Activated CD8-positive, alpha-beta memory T cell treated with anti-CD3 and anti-CD28 coated beads for 4 hours (primary cell): ENCODE measurements at regions not wholly inside any gene's neighbourhood (a gene's known extent, or its start where the extent isn't known, plus 50 kb on each side); places are given as distances from the start of the nearest gene placed in this dataset.
"Not testable (repeated sequence)": the region's sequence is repeated elsewhere in the genome, so short reads cannot be mapped to it uniquely, and the experiment has no call there.

Source experiments
- DNase-seq, 2 donors: peaks; one replicate each; pipeline ENCODE4 v3.0.0-alpha.2; 2020; ENCODE audit warnings: low read depth in 2 of 2

- no peak for DNase-seq
Measured at GRCh38 chr7:142440906-142441411, 183.1 kb upstream of the PRSS58 start.

DNA sequence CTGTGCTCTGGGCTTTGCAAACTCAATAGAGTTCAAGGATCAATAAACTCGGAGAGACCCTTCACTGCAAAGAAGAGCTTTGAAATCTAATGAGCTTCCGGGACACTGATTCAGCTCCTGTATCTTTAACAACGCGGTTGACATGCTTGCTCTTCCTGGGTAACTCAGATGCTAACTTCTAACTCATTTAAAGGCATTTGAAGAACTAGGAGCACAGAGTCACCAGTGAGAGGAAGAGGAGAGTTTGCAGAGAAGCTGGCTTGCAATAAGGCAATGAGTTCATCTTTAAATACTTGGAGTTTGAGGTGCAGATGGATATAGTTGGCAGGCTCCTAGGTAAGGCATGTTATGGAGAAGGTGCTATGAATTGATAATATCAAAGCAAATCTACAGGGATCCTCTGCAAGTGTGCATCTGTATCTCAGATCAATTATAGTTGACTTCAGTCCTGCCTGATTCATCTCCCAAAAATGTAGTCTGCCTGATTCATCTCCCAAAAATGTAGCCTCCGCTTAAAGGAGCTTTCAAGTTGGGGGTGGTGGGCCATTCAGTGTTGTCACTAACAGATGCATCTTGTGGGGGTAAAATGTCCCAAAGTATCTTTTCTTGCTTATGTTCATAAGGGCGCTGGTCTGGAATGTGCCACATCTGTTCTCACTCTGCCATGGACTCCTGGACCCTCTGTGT, 182.5 kb upstream of the PRSS58 start:
- no peak for DNase-seq

DNA sequence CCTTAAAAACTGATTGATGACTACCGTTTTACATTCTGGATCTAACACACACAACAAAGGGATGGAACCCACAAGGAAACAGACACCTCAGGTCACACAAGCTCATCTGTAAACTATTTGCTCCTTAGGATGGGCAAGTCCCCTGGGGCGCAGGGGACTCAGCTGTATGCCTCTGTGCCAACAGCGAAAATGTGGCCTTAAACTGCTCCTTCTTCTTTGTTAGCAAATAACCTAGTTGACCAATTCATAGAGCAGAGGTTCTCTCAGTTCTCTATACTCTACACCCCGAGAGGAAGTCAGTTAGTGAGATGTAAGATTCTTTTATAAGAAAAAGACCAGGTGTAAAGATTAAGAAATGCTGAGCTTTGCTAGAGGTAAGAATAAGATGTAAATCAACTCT, 181.9 kb upstream of the PRSS58 start:
- DNase-seq = no peak

DNA sequence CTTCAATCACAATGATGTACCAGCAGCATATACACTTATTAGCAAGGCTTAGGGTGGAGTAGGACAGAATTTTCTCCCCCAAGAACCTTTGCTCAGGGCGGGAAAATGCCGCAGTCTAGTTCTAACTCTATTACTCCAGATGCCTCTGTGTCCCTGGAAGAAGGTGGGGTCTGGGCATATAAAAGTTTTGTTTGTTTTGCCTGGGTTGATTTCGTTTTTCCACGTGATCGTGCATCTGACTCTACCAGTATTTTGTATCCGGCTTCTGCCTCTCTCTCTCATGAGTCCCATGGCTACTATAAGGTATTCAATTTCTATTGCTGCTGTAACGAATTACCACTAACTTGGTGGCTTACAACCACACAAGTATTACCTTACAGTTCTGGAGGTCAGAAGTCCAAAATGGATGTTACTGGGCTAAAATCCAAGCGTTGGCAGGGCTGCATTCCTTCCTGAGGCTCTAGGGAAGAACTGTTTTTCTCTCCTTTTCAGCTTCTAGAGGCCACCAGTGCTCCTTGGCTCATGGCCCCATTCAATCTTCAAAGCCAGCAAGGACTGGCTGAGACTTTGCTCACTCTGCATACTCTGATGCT, 181.2 kb upstream of the PRSS58 start:
- DNase-seq = no peak

DNA sequence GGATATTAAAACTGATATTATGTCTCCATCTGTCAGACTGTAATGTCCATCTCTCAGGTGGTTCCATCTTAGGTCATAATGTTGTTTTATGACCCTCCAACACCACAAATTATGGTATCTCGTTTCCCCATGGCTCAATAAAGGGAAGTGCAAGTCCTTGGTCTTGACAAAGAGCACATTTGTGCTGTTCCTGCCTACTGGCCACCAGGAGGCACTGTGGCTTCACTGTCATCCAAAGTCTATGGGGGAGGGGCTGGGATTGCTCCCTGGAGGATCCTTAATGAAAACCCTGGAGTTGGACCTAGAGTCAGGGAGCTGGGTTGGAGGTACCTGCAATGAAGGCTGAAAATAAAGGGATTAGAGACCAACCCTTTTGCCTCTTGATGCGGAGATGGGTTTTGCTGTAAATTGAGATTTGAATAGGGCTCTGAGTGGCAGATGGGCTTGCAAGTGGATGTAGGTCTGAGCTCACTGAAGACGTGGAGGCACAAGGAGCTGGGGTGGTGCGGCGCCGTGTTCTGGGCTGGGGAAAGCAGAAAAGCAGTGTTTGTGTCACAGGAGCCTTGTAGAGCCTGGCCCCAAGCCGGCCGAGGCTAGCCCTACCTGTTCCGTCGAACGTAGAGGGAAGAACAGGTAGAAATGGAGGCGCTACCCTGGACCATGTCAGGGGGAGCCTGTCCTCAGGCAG, 180.5 kb upstream of the PRSS58 start:
- DNase-seq = no peak

DNA sequence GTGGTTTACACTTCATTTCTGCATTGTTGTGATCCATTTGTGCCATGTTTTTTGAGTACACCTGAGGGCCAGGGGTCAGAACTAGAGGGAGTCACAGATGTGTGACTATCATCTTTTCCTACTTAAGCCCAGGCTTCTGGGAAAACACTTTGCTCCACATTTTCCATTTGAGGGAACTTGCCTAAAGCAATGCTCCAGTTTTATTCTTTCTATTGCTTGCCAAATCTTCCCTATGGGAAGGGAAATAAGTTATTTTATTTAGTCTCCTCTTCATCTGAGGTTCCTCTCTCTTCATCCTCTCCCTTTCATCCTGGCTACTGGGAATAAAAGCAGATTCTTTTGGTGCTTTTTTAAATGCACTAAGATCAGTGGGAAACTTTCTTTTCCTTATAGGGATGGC, 179.9 kb upstream of the PRSS58 start:
- DNase-seq = no peak

GRCh38 chr7:142436601-142437000, 178.7 kb upstream of the PRSS58 start:
- DNase-seq = no peak

DNA sequence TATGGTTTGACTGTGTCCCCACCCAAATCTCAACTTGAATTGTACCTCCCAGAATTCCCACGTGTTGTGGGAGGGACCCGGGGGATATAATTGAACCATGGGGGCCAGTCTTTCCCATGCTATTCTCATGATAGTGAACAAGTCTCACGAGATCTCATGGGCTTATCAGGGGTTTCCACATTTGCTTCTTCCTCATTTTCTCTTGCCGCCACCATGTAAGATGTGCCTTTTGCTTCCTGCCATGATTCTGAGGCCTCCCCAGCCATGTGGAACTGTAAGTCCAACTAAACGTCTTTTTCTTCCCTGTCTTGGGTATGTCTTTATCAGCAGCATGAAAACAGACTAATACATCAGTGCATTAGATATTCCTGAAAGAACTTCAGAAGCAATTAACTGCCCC, 177.7 kb upstream of the PRSS58 start:
- not testable (repeated sequence) for DNase-seq

DNA sequence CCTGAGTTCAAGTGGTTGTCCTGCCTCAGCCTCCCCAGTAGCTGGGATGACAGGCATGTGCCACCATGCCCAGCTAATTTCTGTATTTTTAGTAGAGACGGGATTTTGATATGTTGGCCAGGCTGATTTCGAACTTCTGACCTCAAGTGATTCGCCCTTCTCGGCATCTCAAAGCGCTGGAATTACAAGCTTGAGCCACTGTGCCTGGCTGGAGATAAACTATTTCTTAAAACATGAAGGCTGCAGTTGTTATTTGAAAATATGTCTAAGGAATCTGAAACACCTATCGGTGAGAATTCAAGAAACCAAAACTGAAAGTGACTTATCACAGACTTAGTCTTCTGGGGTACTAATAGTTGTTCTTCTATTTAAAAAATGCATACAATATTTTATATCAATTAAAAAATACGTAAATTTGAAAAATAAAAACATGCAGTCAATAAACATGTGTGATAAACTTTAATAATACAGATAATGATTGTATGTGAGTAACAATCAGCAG, 176.9 kb upstream of the PRSS58 start:
- DNase-seq = no peak

GRCh38 chr7:142434133-142434532, 176.3 kb upstream of the PRSS58 start:
- DNase-seq = not testable (repeated sequence)

DNA sequence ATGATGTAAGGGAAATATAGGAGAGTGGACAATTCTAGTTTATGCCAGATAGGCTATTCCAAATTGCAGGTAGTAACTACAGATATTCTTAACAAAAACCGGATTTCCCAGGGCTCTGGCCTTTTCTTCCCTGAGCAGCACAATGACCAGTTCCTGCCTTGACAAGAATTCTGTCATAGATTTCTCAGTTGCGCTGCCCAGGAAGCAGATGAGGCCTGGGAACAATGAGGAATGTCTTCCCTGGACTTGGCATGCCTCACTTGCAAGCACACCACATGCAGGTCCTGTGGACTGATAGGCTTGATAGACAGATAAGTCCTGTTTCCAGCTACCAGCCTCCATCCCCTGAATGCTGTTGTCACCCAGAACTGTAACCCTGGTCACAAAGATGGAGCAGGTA, 174.5 kb upstream of the PRSS58 start:
- no peak for DNase-seq

DNA sequence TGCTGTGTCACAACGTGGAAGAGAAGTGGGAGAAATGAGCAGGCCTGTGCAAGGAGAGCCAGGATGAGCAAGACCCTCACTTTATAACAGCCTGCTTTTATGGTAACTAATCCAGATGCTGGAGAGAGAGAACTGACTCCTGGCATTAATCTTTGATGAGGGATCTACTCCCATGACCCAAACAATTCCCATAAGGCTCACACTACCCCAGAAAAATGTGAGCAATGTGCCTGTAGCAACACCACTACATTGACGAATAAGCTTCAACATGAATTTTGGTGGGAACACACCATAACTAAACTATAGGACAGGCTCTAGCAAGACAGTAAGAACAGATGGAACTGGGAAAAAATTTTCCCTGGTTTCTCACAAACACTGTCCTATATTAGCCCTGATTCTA, 173.6 kb upstream of the PRSS58 start:
- no peak for DNase-seq

- no peak for DNase-seq
Measured at GRCh38 chr7:142428094-142428493, 170.2 kb upstream of the PRSS58 start.

DNA sequence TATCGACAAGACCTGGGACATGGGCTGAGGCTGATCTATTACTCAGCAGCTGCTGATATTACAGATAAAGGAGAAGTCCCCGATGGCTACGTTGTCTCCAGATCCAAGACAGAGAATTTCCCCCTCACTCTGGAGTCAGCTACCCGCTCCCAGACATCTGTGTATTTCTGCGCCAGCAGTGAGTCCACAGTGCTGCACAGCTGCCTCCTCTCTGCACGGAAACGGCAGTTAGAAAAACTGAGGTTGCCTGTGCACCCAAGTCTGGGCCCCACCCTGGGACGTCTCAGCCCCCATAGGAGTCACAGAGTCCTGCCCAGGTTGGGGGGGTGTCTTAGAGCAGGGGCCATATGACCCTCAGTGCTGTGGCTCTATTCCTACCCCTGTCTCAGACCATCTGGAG, 167.4 kb upstream of the PRSS58 start:
- DNase-seq = no peak

- no peak for DNase-seq
Measured at GRCh38 chr7:142422621-142423020, 164.8 kb upstream of the PRSS58 start.

DNA sequence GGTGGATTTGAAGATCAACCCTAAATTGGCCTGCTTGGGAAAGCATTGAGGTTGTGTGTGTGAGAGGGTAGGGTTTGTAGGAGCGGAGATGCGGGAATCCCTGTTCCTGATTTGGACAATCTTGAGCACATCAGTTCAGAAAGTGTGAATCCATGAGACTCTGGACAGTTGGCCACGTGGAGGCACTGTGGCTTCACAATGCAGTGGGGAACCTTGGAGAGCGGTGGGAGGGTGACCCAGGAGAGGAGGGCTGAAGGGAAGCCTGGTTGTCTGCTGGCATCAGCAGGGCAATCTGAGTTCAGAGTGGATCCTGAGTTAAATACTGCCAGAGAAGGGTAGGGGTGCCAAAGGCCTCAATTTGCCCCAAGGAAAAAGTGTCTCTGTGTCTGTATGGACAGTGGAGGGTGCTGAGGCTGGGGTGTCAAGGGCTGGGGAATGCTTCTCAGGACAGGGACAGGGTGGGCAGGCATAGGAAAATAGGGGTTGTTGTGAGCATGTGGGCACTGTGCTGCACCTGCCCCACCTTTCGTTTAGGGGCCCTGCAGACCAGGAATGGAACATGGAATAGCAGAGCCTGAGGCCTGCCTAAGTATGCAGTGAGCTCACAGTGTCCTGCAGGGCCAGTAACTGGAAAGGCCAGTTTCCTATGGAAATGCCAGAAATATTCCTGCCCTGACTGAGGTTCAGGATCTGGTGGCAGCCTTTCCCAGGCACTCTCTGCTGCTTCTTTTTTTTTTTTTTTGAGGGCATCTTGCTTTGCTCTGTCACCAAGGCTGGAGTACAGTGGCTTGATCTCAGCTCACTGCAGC, 162.9 kb upstream of the PRSS58 start:
- DNase-seq = no peak

GRCh38 chr7:142418326-142418725, 160.5 kb upstream of the PRSS58 start:
- no peak for DNase-seq

DNA sequence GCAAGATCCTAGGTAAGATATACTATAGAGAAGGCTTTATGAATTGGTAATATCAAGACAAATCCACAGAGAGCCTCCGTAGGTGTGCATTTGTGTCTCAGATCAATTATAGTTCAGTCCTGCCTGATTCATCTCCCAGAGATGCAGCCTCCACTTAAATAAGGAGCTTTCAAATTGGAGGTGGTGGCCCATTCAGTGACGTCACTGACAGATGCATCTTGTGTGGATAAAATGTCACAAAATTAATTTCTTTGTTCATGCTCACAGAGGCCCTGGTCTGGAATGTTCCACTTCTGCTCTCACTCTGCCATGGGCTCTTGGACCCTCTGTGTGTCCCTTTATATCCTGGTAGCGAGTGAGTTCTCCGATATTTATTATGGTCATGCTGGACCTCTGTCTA, 157.1 kb upstream of the PRSS58 start:
- DNase-seq = no peak

GRCh38 chr7:142414135-142414534, 156.3 kb upstream of the PRSS58 start:
- no peak for DNase-seq

GRCh38 chr7:142413280-142414000, 155.6 kb upstream of the PRSS58 start:
- no peak for DNase-seq

- DNase-seq = peak in 1 of 2 donors; percentile 12
Measured at GRCh38 chr7:142412551-142413193, 154.8 kb upstream of the PRSS58 start.
